GM19467 (cell line): ENCODE measurements at regions not wholly inside any gene's neighbourhood (a gene's known extent, or its start where the extent isn't known, plus 50 kb on each side); places are given as distances from the start of the nearest gene placed in this dataset.
"Not testable (repeated sequence)": the region's sequence is repeated elsewhere in the genome, so short reads cannot be mapped to it uniquely, and the experiment has no call there.

ENCODE experiments used
- ATAC-seq: cut with Tn5 transposase; IDR thresholded peaks from one replicate; pipeline ENCODE4 v1.9.1; 2021; ENCODE audit warnings: mild to moderate bottlenecking, moderate library complexity; ENCODE audit not compliant: unreplicated experiment

GRCh38 chr16:48059190-48059589, 96.6 kb downstream of the ABCC12 start:
- ATAC-seq: not testable (repeated sequence)

GRCh38 chr16:48057048-48057447, 98.7 kb downstream of the ABCC12 start:
- no peak for ATAC-seq

- ATAC-seq: peak; percentile 67
Observed at GRCh38 chr16:48054881-48055601, 100.8 kb downstream of the ABCC12 start.

GRCh38 chr16:48053418-48053745, 102.4 kb downstream of the ABCC12 start:
- no peak for ATAC-seq

GRCh38 chr16:48052731-48053417, 102.9 kb downstream of the ABCC12 start:
- ATAC-seq: no peak

GRCh38 chr16:48050871-48051270, 104.9 kb downstream of the ABCC12 start:
- no peak for ATAC-seq

- ATAC-seq: no peak
Observed at GRCh38 chr16:48049847-48050246, 105.9 kb downstream of the ABCC12 start.

GRCh38 chr16:48047720-48048119, 108.1 kb downstream of the ABCC12 start:
- no peak for ATAC-seq

GRCh38 chr16:48047241-48047640, 108.6 kb downstream of the ABCC12 start:
- no peak for ATAC-seq

- ATAC-seq: no peak
Observed at GRCh38 chr16:48044117-48044516, 111.7 kb downstream of the ABCC12 start.

GRCh38 chr16:48041981-48042421, 113.8 kb downstream of the ABCC12 start:
- ATAC-seq: no peak

- no peak for ATAC-seq
Observed at GRCh38 chr16:48035142-48035541, 120.7 kb downstream of the ABCC12 start.

- no peak for ATAC-seq
Observed at GRCh38 chr16:48030926-48031325, 124.9 kb downstream of the ABCC12 start.

GRCh38 chr16:48029768-48030167, 126.0 kb downstream of the ABCC12 start:
- ATAC-seq: no peak

GRCh38 chr16:48025359-48025758, 130.4 kb downstream of the ABCC12 start:
- ATAC-seq: no peak

GRCh38 chr16:48024042-48024441, 131.8 kb downstream of the ABCC12 start:
- no peak for ATAC-seq

- ATAC-seq: no peak
Observed at GRCh38 chr16:48022496-48022895, 133.3 kb downstream of the ABCC12 start.

GRCh38 chr16:48020617-48021016, 135.2 kb downstream of the ABCC12 start:
- ATAC-seq: not testable (repeated sequence)

GRCh38 chr16:48014349-48015135, 141.3 kb downstream of the ABCC12 start:
- no peak for ATAC-seq

- no peak for ATAC-seq
Observed at GRCh38 chr16:48013491-48013901, 142.3 kb downstream of the ABCC12 start.

- no peak for ATAC-seq
Observed at GRCh38 chr16:48011878-48012658, 143.7 kb downstream of the ABCC12 start.
